GM18517 (cell line): ENCODE measurements at regions not wholly inside any gene's neighbourhood (a gene's known extent, or its start where the extent isn't known, plus 50 kb on each side); places are given as distances from the start of the nearest gene placed in this dataset.

Experiments used
- ATAC-seq: cut with Tn5 transposase; IDR thresholded peaks from one replicate; pipeline ENCODE4 v1.9.1; 2021; ENCODE audit warnings: mild to moderate bottlenecking, moderate library complexity; ENCODE audit not compliant: unreplicated experiment

GRCh38 chr10:90579602-90580242, 278.1 kb downstream of the HTR7 start:
- no peak for ATAC-seq

- no peak for ATAC-seq
Measured at GRCh38 chr10:90583416-90583815, 274.4 kb downstream of the HTR7 start.

- no peak for ATAC-seq
Measured at GRCh38 chr10:90587081-90587491, 270.8 kb downstream of the HTR7 start.

- ATAC-seq = no peak
Measured at GRCh38 chr10:90587561-90587960, 270.3 kb downstream of the HTR7 start.

- ATAC-seq = no peak
Measured at GRCh38 chr10:90588222-90588621, 269.6 kb downstream of the HTR7 start.

GRCh38 chr10:90589825-90590224, 268.0 kb downstream of the HTR7 start:
- ATAC-seq = no peak

- ATAC-seq = no peak
Measured at GRCh38 chr10:90591629-90592028, 266.2 kb downstream of the HTR7 start.

- ATAC-seq = no peak
Measured at GRCh38 chr10:90592638-90593302, 265.1 kb downstream of the HTR7 start.

- no peak for ATAC-seq
Measured at GRCh38 chr10:90598513-90598912, 259.3 kb downstream of the HTR7 start.

- ATAC-seq = no peak
Measured at GRCh38 chr10:90602862-90603610, 254.8 kb downstream of the HTR7 start.

GRCh38 chr10:90604636-90605035, 253.2 kb downstream of the HTR7 start:
- no peak for ATAC-seq

- no peak for ATAC-seq
Measured at GRCh38 chr10:90605506-90605905, 252.3 kb downstream of the HTR7 start.

GRCh38 chr10:90612276-90612675, 245.6 kb downstream of the HTR7 start:
- no peak for ATAC-seq

GRCh38 chr10:90614631-90615030, 243.2 kb downstream of the HTR7 start:
- no peak for ATAC-seq

- no peak for ATAC-seq
Measured at GRCh38 chr10:90621577-90621976, 236.3 kb downstream of the HTR7 start.

GRCh38 chr10:90635111-90635765, 222.6 kb downstream of the HTR7 start:
- ATAC-seq = no peak

- no peak for ATAC-seq
Measured at GRCh38 chr10:90640756-90641155, 217.1 kb downstream of the HTR7 start.

GRCh38 chr10:90641731-90642130, 216.1 kb downstream of the HTR7 start:
- no peak for ATAC-seq

- ATAC-seq = no peak
Measured at GRCh38 chr10:90642136-90642535, 215.7 kb downstream of the HTR7 start.

GRCh38 chr10:90642650-90643049, 215.2 kb downstream of the HTR7 start:
- ATAC-seq = no peak

- no peak for ATAC-seq
Measured at GRCh38 chr10:90644165-90644564, 213.7 kb downstream of the HTR7 start.

GRCh38 chr10:90650858-90651257, 207.0 kb downstream of the HTR7 start:
- no peak for ATAC-seq
